ENCODE measurements at regions not wholly inside any gene's neighbourhood (a gene's known extent, or its start where the extent isn't known, plus 50 kb on each side); places are given as distances from the start of the nearest gene placed in this dataset.

DNA sequence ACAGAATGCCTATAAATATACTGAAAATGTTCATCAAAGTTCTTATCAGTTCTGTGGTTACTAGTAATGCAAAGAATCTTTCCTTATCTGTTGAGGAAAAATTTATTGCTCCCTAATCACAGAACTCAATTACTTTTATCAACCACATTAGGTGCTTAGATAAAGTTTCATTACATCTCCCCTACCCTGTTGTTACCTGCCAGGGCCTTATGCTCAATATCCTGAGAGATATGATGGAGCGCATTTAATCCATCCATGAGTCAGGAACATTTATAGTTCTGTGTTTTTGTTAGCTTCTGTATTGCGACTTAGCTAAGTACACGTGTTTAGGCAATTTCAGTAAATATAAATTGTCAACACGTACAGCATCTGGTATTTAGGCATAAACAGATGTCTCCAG, 164.3 kb upstream of the ST8SIA4 start:
- ATAC-seq (no peak), FAIRE-seq (no peak), DNase-seq (ENCODE audit: low spot score) (no peak)
- ChIA-PET CTCF (ENCODE audit: low intra/inter-chr PET ratio, low total read pairs) (no interaction called here), POLR2A (no interaction called here)
- 4% methylated on average over 4 of the region's 4 CpGs for WGBS (ENCODE audit: low lambda C conversion rate)
- H3K36me3 ChIP-seq (replicated peaks in 1 of 2; ENCODE audit: control insufficient read depth in 1 of 2, insufficient read depth in 2 of 2, low read length in 2 of 2) = no peaks in the 10 kb centered on the region
- H3K9me3 ChIP-seq (ENCODE audit: low read length) = no peaks in the 10 kb centered on the region; the same call in 1 of the 2 replicates
- no peaks in the 10 kb centered on the region for H3K79me2 ChIP-seq (ENCODE audit: insufficient read depth, low read length)
- no peak overlapping the region for H3K4me3 ChIP-seq (replicated peaks in 1 of 3; ENCODE audit: insufficient read depth in 1 of 3, low read depth in 2 of 3, low read length in 3 of 3)
- no peak overlapping the region for H2AFZ ChIP-seq (ENCODE audit: low read length)
- in situ Hi-C loops (cut with HindIII; ENCODE audit: extremely low pct_ligation_motif_present, low pct_unique_long_range_greater_than_20kb) (no loop called here), intact Hi-C loops (cut with micrococcal nuclease; ENCODE audit: unreplicated experiment) (no loop called here)
- H3K27ac ChIP-seq (ENCODE audit: extremely low read length, insufficient read depth, low read length) = no peak overlapping the region
- no TSS peak for BruUV-seq (replicated peaks)
- H3K9ac ChIP-seq (ENCODE audit: insufficient read depth, low read depth, low read length) = no peak overlapping the region
- no peaks in the 10 kb centered on the region for H4K20me1 ChIP-seq (ENCODE audit: insufficient read depth, low read length)
- no peak overlapping the region for H3K4me2 ChIP-seq (ENCODE audit: low read depth, low read length)
- H3K4me1 ChIP-seq (ENCODE audit: insufficient read depth, low read length) = no peaks in the 10 kb centered on the region
- H3K27me3 ChIP-seq (ENCODE audit: control insufficient read depth in 1 of 2, insufficient read depth in 2 of 2, low read length in 2 of 2) = no peaks in the 10 kb centered on the region
- TF ChIP-seq YEATS4 (CRISPR knock-in tag; IDR thresholded peaks at IDR 0.05; ENCODE audit: borderline replicate concordance) (no peak), ADNP (CRISPR knock-in tag; IDR thresholded peaks at IDR 0.05) (no peak), TBX3 (IDR thresholded peaks at IDR 0.05; ENCODE audit: borderline replicate concordance) (no peak), ZNF644 (CRISPR knock-in tag; IDR thresholded peaks at IDR 0.05; ENCODE audit: low read depth) (no peak), HDAC2 (CRISPR knock-in tag; IDR thresholded peaks at IDR 0.05) (no peak), SIN3B (IDR thresholded peaks at IDR 0.05; ENCODE audit: low read length) (no peak), ZNF24 (IDR thresholded peaks at IDR 0.05) (no peak), ZEB1 (IDR thresholded peaks at IDR 0.05; ENCODE audit: insufficient replicate concordance, low read depth) (no peak), SPEN (CRISPR knock-in tag; IDR thresholded peaks at IDR 0.05; ENCODE audit: low read depth) (no peak), ZFP37 (CRISPR knock-in tag; IDR thresholded peaks at IDR 0.05; ENCODE audit: borderline replicate concordance) (no peak), MXD4 (CRISPR knock-in tag; IDR thresholded peaks at IDR 0.05) (no peak), AHR (CRISPR knock-in tag; IDR thresholded peaks at IDR 0.05) (no peak), TMF1 (CRISPR knock-in tag; IDR thresholded peaks at IDR 0.05; ENCODE audit: low read depth) (no peak), FOXC1 (CRISPR knock-in tag; IDR thresholded peaks at IDR 0.05; ENCODE audit: borderline replicate concordance) (no peak)
- TF ChIP-seq, protein P1, sequence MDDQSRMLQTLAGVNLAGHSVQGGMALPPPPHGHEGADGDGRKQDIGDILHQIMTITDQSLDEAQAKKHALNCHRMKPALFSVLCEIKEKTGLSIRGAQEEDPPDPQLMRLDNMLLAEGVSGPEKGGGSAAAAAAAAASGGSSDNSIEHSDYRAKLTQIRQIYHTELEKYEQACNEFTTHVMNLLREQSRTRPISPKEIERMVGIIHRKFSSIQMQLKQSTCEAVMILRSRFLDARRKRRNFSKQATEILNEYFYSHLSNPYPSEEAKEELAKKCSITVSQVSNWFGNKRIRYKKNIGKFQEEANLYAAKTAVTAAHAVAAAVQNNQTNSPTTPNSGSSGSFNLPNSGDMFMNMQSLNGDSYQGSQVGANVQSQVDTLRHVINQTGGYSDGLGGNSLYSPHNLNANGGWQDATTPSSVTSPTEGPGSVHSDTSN (CRISPR knock-in tag; IDR thresholded peaks at IDR 0.05; ENCODE audit: borderline replicate concordance) = no peak
- TF ChIP-seq, protein P2, sequence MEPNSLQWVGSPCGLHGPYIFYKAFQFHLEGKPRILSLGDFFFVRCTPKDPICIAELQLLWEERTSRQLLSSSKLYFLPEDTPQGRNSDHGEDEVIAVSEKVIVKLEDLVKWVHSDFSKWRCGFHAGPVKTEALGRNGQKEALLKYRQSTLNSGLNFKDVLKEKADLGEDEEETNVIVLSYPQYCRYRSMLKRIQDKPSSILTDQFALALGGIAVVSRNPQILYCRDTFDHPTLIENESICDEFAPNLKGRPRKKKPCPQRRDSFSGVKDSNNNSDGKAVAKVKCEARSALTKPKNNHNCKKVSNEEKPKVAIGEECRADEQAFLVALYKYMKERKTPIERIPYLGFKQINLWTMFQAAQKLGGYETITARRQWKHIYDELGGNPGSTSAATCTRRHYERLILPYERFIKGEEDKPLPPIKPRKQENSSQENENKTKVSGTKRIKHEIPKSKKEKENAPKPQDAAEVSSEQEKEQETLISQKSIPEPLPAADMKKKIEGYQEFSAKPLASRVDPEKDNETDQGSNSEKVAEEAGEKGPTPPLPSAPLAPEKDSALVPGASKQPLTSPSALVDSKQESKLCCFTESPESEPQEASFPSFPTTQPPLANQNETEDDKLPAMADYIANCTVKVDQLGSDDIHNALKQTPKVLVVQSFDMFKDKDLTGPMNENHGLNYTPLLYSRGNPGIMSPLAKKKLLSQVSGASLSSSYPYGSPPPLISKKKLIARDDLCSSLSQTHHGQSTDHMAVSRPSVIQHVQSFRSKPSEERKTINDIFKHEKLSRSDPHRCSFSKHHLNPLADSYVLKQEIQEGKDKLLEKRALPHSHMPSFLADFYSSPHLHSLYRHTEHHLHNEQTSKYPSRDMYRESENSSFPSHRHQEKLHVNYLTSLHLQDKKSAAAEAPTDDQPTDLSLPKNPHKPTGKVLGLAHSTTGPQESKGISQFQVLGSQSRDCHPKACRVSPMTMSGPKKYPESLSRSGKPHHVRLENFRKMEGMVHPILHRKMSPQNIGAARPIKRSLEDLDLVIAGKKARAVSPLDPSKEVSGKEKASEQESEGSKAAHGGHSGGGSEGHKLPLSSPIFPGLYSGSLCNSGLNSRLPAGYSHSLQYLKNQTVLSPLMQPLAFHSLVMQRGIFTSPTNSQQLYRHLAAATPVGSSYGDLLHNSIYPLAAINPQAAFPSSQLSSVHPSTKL (CRISPR knock-in tag; IDR thresholded peaks at IDR 0.05) = no peak
- TF ChIP-seq, protein P3, sequence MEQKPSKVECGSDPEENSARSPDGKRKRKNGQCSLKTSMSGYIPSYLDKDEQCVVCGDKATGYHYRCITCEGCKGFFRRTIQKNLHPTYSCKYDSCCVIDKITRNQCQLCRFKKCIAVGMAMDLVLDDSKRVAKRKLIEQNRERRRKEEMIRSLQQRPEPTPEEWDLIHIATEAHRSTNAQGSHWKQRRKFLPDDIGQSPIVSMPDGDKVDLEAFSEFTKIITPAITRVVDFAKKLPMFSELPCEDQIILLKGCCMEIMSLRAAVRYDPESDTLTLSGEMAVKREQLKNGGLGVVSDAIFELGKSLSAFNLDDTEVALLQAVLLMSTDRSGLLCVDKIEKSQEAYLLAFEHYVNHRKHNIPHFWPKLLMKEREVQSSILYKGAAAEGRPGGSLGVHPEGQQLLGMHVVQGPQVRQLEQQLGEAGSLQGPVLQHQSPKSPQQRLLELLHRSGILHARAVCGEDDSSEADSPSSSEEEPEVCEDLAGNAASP (CRISPR knock-in tag; IDR thresholded peaks at IDR 0.05; ENCODE audit: borderline replicate concordance) = no peak
- TF ChIP-seq, protein P4, sequence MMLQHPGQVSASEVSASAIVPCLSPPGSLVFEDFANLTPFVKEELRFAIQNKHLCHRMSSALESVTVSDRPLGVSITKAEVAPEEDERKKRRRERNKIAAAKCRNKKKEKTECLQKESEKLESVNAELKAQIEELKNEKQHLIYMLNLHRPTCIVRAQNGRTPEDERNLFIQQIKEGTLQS (CRISPR knock-in tag; IDR thresholded peaks at IDR 0.05) = no peak
- TF ChIP-seq, protein P5, sequence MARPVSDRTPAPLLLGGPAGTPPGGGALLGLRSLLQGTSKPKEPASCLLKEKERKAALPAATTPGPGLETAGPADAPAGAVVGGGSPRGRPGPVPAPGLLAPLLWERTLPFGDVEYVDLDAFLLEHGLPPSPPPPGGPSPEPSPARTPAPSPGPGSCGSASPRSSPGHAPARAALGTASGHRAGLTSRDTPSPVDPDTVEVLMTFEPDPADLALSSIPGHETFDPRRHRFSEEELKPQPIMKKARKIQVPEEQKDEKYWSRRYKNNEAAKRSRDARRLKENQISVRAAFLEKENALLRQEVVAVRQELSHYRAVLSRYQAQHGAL (CRISPR knock-in tag; IDR thresholded peaks at IDR 0.05; ENCODE audit: not compliant biosample characterization) = no peak
